Duodenal mucosa (tissue), 2 donors: ENCODE measurements at regions not wholly inside any gene's neighbourhood (a gene's known extent, or its start where the extent isn't known, plus 50 kb on each side); places are given as distances from the start of the nearest gene placed in this dataset.

Source experiments
- H3K27ac ChIP-seq: one replicate; pipeline ENCODE4 v1.7.0; 2013; ENCODE audit warnings: low read depth, low read length
- H3K27me3 ChIP-seq, 2 donors: one replicate each; pipeline ENCODE4 v1.7.0; 2013; ENCODE audit warnings: low read length in 2 of 2, control low read depth in 1 of 2; ENCODE audit not compliant: insufficient read depth in 2 of 2, control insufficient read depth in 1 of 2
- H3K36me3 ChIP-seq, 2 donors: one replicate each; pipeline ENCODE4 v1.7.0; 2013; ENCODE audit warnings: low read length in 2 of 2, control low read depth in 1 of 2; ENCODE audit not compliant: insufficient read depth in 2 of 2, control insufficient read depth in 1 of 2
- H3K4me1 ChIP-seq, 2 donors: one replicate each; pipeline ENCODE4 v1.7.0; 2013; ENCODE audit warnings: low read length in 2 of 2, control low read depth in 1 of 2; ENCODE audit not compliant: insufficient read depth in 2 of 2, control insufficient read depth in 1 of 2
- H3K4me3 ChIP-seq, 2 donors: one replicate each; pipeline ENCODE4 v1.7.0; 2013; ENCODE audit warnings: low read length in 2 of 2, low read depth in 1 of 2
- H3K9ac ChIP-seq, 2 donors: one replicate each; pipeline ENCODE4 v1.7.0; 2013; ENCODE audit warnings: low read length in 2 of 2, low read depth in 1 of 2
- H3K9me3 ChIP-seq, 2 donors: one replicate each; pipeline ENCODE4 v1.7.0; 2013; ENCODE audit warnings: low read length in 2 of 2, control low read depth in 1 of 2; ENCODE audit not compliant: control insufficient read depth in 1 of 2

DNA sequence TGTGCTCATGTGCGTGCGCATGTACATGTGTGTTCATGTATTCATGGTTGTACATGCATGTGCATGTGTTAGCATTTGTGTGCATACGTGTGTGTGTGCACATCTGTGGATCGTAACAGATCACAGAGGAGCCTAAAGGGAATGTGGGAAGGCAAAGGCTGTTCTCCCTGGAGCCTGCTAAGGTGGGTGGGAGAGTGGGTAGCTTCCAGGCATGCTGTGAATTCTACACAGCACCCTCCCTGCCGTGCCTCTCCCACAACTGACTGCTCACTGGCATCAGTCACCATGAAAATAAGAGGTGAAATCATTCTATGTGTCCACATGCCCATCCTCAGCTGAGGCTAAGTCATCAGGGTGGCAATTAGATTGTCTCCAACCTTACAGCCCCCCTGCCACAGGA lies 600.9 kb downstream of the MID1IP1 start:
- Histone ChIP-seq H3K9me3 (no peaks in the 10 kb centered on the region), H3K27me3 (no peaks in the 10 kb centered on the region)

DNA sequence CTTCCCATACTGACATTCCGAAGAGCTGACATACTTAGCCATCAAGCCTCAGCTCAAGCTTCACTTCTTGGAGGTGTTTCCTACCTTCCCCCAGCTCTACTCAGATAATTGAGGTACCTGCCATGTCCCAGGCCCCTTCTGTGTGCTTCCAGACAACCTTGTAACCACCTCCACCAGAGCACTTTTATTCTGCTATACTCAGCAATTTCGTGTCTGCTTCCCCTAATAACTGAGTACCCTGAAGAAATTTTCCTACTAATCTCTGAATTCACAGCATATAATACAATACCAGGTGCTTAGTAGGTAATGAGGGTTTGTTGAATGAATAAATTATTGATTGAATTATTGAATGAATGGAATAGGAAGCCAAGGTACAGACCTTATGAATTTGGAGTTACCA lies 605.5 kb downstream of the MID1IP1 start:
- no peaks in the 10 kb centered on the region for H3K36me3 ChIP-seq
- H3K27me3 ChIP-seq, result no peaks in the 10 kb centered on the region
- no peak overlapping the region for H3K4me3 ChIP-seq
- no peaks in the 10 kb centered on the region for H3K9me3 ChIP-seq
- no peak overlapping the region for H3K9ac ChIP-seq
- no peak overlapping the region for H3K27ac ChIP-seq
- H3K4me1 ChIP-seq, result no peaks in the 10 kb centered on the region

More for the DNA sequence above, 600.9 kb downstream of the MID1IP1 start:
- Histone ChIP-seq H3K4me1 (no peaks in the 10 kb centered on the region), H3K4me3 (no peak overlapping the region), H3K9ac (no peak overlapping the region), H3K36me3 (no peaks in the 10 kb centered on the region), H3K27ac (no peak overlapping the region)

DNA sequence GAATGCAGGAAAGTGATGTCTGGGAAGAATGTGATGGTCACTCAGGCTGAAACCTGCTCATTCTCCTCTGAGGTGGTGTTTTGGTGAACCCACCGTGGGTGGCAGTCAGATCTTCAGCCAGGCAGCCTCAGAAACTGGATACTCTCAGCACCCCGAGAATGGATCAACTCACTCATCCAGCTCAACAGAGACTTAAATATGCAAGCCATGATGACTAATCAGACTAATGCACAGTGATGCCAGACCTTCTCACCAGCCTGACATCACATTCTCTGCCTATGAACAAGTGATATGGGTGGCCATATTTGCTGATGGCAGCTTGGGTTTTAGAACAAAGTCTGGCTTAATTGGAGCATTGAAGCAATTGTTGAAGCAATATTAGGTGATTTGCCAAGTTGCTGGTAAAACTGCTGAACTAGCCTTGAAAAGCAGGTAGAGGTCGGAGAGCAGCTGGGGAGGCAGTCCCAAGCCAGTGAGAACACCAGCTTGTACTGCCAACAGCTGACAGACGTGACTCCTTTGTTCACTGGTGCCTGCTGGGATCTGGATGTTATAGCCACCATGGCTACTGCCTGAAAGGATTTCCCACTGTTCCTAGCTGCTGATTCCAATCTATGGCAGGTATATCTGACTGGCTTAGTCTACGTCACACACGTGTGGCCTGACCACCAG lies 608.1 kb downstream of the MID1IP1 start:
- no peak overlapping the region for H3K9ac ChIP-seq
- H3K36me3 ChIP-seq, result no peaks in the 10 kb centered on the region
- H3K27me3 ChIP-seq, result no peaks in the 10 kb centered on the region
- no peaks in the 10 kb centered on the region for H3K9me3 ChIP-seq
- no peaks in the 10 kb centered on the region for H3K4me1 ChIP-seq
- H3K4me3 ChIP-seq, result no peak overlapping the region
- H3K27ac ChIP-seq, result no peak overlapping the region

DNA sequence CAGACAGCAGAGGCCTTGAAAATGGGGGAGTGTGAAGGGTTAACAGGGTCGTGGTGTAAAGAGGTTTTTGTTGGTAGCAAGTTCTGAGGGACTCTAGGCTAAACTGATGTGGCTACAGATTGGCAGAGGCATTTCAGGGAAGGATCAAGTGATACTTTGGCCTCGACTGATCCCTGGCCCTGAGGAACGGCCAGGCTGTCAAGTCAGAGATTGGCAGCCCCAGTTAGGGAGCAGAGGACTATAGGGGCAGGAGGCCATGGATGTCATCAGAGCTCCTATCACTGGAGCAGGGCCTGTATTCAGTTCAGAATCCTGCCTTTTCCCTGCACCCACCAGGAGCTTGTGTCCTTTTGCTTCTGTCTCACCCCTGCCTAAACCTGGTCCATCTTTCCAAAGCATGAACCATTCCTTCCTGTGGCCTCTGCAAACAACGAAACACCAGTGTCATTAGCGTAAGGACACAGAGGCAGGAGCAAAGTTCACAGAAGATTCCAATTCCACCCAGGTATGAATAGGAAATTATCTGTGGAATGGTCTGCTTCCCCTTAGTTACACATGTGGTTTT lies 613.1 kb downstream of the MID1IP1 start:
- Histone ChIP-seq H3K9me3 (no peaks in the 10 kb centered on the region), H3K9ac (no peak overlapping the region), H3K4me3 (no peak overlapping the region), H3K36me3 (no peaks in the 10 kb centered on the region), H3K27me3 (no peaks in the 10 kb centered on the region), H3K4me1 (no peaks in the 10 kb centered on the region), H3K27ac (no peak overlapping the region)

DNA sequence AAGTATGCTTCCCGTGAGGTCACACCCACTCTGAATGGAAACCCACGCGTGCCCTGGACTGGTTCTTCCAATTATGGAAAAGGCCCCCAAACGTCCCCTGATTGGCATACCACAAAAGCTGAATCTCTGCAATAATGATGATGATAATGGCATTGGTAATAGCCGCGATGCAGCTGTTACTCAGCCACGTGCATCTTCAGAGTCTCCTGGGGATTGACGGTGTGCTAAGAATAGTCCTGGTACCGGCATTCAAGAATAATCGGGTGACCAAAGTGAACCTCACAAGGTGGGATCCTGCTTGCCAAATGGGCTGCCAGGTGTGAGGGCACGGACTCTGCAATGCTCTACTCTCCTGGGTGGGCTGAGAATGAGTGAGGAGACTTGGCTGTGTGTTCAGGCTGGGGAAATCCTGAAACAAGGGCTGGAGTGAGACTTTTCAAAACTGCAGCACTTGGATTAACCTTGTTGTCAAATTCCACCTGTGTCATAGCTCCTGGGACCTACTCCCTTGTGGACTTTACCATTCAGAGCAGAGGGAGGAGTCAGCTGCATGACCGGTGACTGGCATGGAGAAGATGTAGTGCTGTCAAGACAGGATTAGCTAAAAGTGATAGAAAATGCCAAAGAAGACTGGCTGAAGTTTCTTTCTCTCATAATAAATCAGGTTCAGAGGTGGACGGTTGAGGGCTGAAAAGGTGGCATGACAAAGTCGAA lies 615.4 kb downstream of the MID1IP1 start:
- H3K4me3 ChIP-seq, result no peak overlapping the region
- H3K9ac ChIP-seq, result no peak overlapping the region
- H3K27me3 ChIP-seq, result no peaks in the 10 kb centered on the region
- no peaks in the 10 kb centered on the region for H3K36me3 ChIP-seq
- H3K9me3 ChIP-seq, result no peaks in the 10 kb centered on the region
- no peak overlapping the region for H3K27ac ChIP-seq
- H3K4me1 ChIP-seq, result no peaks in the 10 kb centered on the region

DNA sequence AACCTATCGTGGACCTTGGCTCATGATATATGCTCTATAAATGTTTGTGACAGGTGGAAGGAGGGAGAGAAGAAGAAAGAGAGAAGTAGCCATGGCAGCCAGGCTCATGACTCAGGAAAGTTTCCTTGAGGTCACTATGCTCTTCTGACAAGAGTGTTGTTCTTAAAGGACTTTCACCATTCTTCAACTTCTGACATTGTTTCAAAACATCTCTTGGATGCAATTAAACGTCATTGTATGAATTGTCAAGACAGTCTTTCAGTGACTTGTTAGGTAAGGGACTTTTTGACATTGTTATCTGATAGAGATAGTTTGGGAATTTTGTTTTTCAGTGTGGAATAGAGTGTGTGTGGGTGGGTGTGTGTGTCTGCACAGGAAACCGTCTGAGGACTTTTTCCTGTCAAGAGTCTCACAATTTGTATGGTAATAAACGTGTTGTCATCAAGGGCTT lies 617.0 kb downstream of the MID1IP1 start:
- Histone ChIP-seq H3K9me3 (no peaks in the 10 kb centered on the region), H3K4me3 (no peak overlapping the region), H3K4me1 (no peaks in the 10 kb centered on the region), H3K27me3 (no peaks in the 10 kb centered on the region), H3K27ac (no peak overlapping the region), H3K36me3 (no peaks in the 10 kb centered on the region), H3K9ac (no peak overlapping the region)

DNA sequence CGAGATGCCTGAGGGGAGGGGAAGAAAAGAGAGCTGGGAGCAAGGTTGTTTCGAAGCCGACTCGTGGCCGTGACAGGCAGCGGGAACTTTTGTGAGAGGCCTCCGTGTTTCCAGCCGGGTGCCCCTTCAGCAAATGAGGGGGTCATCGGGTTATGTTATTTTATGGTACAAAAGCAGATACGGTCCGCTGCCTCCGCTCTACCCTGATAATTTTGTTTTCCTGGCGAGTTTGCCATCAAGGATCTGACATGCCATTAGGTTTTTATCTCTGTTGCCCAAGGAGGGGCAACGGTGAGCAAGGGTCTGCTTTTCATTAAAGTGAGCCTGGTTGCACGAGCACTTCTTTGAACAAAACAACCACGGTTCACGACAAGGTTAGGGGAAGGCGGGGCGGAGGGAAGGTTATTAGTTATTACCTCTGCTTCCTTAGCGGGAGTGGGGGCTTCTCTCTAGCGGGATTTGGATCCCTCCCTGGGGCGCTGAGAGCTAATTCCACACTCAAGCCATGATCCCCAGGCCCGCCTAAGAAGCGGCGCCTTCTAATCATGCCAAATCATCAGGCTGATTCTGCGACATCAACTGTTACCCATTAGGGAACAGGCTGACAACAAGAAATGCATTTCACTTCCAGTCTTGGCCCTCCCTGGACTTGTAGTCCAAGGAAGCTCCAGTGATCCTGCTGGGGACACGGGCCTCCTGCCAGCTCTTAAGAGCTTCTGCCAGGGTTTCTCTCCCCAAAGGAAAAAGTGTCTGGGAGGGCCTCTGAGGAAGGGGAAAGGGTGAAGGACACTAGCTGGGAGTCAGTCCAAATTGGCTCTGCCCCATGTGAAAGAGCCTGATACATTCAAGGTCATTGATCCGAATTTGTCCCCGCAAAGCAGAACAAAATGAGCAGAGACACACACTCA lies 617.7 kb downstream of the MID1IP1 start:
- Histone ChIP-seq H3K27me3 (no peaks in the 10 kb centered on the region), H3K27ac (peak overlapping the region; percentile 3), H3K9me3 (no peaks in the 10 kb centered on the region), H3K4me1 (no peaks in the 10 kb centered on the region), H3K36me3 (no peaks in the 10 kb centered on the region), H3K9ac (no peak overlapping the region), H3K4me3 (no peak overlapping the region)

DNA sequence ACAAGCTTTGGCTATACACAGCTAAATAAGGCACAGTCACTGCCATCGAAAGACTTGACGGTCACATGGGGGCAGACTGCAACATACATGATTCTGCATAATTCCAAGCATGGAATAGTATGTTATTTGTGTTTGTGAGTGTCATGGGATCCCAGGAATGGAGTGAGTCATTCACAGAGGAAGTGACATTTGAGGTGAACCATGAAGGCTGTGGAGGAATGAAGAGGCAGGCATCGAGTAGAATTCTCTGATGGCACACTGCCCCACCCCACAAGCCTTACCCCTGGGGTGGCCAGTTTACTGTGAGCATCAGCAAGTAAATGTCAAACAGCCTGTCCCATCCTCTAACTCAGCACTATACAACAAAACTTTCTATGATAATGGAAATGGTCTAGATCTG lies 619.7 kb downstream of the MID1IP1 start:
- Histone ChIP-seq H3K9me3 (no peaks in the 10 kb centered on the region), H3K36me3 (no peaks in the 10 kb centered on the region), H3K4me3 (no peak overlapping the region), H3K27me3 (no peaks in the 10 kb centered on the region), H3K27ac (no peak overlapping the region), H3K4me1 (no peaks in the 10 kb centered on the region), H3K9ac (no peak overlapping the region)

DNA sequence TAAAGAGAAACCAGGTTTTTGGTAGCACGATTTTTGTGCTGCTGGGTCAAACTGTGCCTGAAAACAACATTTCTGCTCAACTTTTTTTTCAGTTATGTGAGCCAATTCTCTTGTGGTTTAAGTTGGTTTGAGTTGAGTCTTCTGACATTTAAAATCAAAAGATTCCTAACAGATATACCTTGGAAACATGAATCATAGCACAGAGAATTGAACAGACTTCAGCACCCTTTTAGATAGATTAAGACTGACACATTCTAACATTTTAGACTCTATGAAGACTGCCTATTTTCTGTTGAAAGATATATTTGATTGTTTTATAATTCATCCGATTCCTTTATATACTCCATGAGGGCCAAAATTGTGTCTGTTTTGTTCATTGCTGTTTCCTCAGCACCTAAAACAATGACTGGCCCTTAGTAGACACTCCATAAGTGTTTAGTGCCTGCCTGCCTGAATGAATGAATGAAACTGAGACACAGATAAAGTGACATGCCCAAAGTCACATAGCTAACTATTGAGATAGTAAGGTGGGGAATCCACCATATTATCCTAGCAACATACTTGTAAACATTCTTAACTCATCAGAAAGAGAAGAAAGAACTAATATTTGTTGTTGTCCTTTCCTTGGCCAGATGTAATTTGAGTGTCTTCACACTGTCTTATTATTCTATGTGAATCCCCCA lies 624.0 kb downstream of the MID1IP1 start:
- Histone ChIP-seq H3K27me3 (no peaks in the 10 kb centered on the region), H3K27ac (no peak overlapping the region), H3K36me3 (no peaks in the 10 kb centered on the region), H3K9me3 (no peaks in the 10 kb centered on the region), H3K4me1 (no peaks in the 10 kb centered on the region), H3K4me3 (no peak overlapping the region), H3K9ac (no peak overlapping the region)
